SK-N-SH (cell line): ENCODE measurements at regions not wholly inside any gene's neighbourhood (a gene's known extent, or its start where the extent isn't known, plus 50 kb on each side); places are given as distances from the start of the nearest gene placed in this dataset.

Experiments
- CTCF ChIA-PET: fragments of 300-600, 350-600 bp; formaldehyde crosslinking; extraction: SDS; loops from one replicate; lab custom pipeline; 2021; lab: Yijun Ruan, JAX
- POLR2A ChIA-PET: fragments of 350-600 bp; sonication (Branson Sonifier 250); formaldehyde crosslinking; extraction: SDS; loops from one replicate; lab custom pipeline; 2020; ENCODE audit warnings: antibody characterized with exemption, inconsistent platforms; lab: Yijun Ruan, JAX
- DNase-seq: peaks from one replicate; pipeline ENCODE4 v3.0.0; 2012
- H2AFZ ChIP-seq: fragments of 200-600 bp; sonication (generic); 2 replicates; pipeline ENCODE4 v1.8.1; 2016; ENCODE audit warnings: antibody characterized with exemption, mild to moderate bottlenecking, low read depth
- H3F3A ChIP-seq: fragments of 200-600 bp; sonication (generic); replicated peaks from 2 replicates; pipeline ENCODE3; 2016; ENCODE audit warnings: antibody characterized with exemption, mild to moderate bottlenecking; ENCODE audit not compliant: insufficient read depth
- H3K27ac ChIP-seq, 2 experiments: fragments of 200-500 bp in 1 of 2; fragments of 200-600 bp in 1 of 2; sonication (Bioruptor generic) in 1 of 2; sonication (generic), shearing (Covaris generic) in 1 of 2; 2 replicates each; pipeline versions ENCODE4 v1.5.1 to v1.6.1; 2014 to 2016; ENCODE audit warnings: low read depth in 2 of 2, inconsistent platforms in 1 of 2, low read length in 1 of 2, mild to moderate bottlenecking in 1 of 2, mixed read lengths in 1 of 2
- H3K27me3 ChIP-seq: fragments of 200-600 bp; sonication (generic), shearing (Covaris generic); 2 replicates; pipeline ENCODE4 v1.6.1; 2016; ENCODE audit warnings: mixed run types; ENCODE audit not compliant: insufficient read depth
- H3K36me3 ChIP-seq, 2 experiments: fragments of 200-500 bp in 1 of 2; fragments of 200-600 bp in 1 of 2; sonication (Bioruptor generic) in 1 of 2; sonication (generic) in 1 of 2; replicated peaks in 1 of 2; 2 replicates each; pipeline versions ENCODE3 to v1.5.1; 2014 to 2016; ENCODE audit warnings: low read length in 1 of 2, mild to moderate bottlenecking in 1 of 2; ENCODE audit not compliant: insufficient read depth in 2 of 2, control insufficient read depth in 1 of 2
- H3K4me1 ChIP-seq, 2 experiments: fragments of 200-500 bp in 1 of 2; fragments of 200-600 bp in 1 of 2; sonication (Bioruptor generic) in 1 of 2; sonication (generic), shearing (Covaris generic) in 1 of 2; 2 replicates each; pipeline versions ENCODE4 v1.5.1 to v1.6.1; 2014 to 2016; ENCODE audit warnings: low read depth in 1 of 2, low read length in 1 of 2, mixed run types in 1 of 2; ENCODE audit not compliant: insufficient read depth in 2 of 2, control insufficient read depth in 1 of 2
- H3K4me2 ChIP-seq: fragments of 200-600 bp; sonication (generic), shearing (Covaris generic); 2 replicates; pipeline ENCODE4 v1.6.1; 2017; ENCODE audit warnings: mixed run types
- H3K4me3 ChIP-seq, 2 experiments: fragments of 200-500 bp in 1 of 2; fragments of 200-600 bp in 1 of 2; sonication (Bioruptor generic) in 1 of 2; sonication (generic), shearing (Covaris generic) in 1 of 2; 2 replicates each; pipeline versions ENCODE4 v1.5.1 to v1.8.1; 2014 to 2016; ENCODE audit warnings: low read depth in 2 of 2, inconsistent platforms in 1 of 2, low read length in 1 of 2, mild to moderate bottlenecking in 1 of 2, mixed read lengths in 1 of 2, moderate library complexity in 1 of 2
- H3K79me2 ChIP-seq: fragments of 200-600 bp; sonication (generic); 2 replicates; pipeline ENCODE4 v1.8.1; 2017; ENCODE audit warnings: mild to moderate bottlenecking; ENCODE audit not compliant: insufficient read depth
- H3K9ac ChIP-seq: fragments of 200-600 bp; sonication (generic); 2 replicates; pipeline ENCODE4 v1.6.1; 2017; ENCODE audit warnings: mixed run types
- H3K9me2 ChIP-seq: fragments of 200-600 bp; sonication (generic); 2 replicates; pipeline ENCODE4 v1.6.1; 2017; ENCODE audit warnings: mixed run types
- H3K9me3 ChIP-seq: fragments of 200-600 bp; sonication (generic); 2 replicates; pipeline ENCODE4 v1.6.1; 2017; ENCODE audit warnings: mixed run types, mild to moderate bottlenecking, moderate library complexity
- H4K20me1 ChIP-seq: fragments of 200-600 bp; sonication (generic); 2 replicates; pipeline ENCODE4 v1.6.1; 2017; ENCODE audit warnings: mild to moderate bottlenecking, mixed run types; ENCODE audit not compliant: insufficient read depth
- ELF1 ChIP-seq: IDR thresholded peaks from 2 replicates; pipeline ENCODE4 v1.4.0; 2012
- FOSL2 ChIP-seq: IDR thresholded peaks from 2 replicates; pipeline ENCODE4 v1.4.0; 2012; ENCODE audit warnings: low read depth, mild to moderate bottlenecking, moderate library complexity, borderline replicate concordance
- FOXJ3 ChIP-seq: sonication (generic); formaldehyde crosslinking; IDR thresholded peaks from 2 replicates; pipeline ENCODE4 v1.5.1; 2020; ENCODE audit warnings: mild to moderate bottlenecking, missing genetic modification reagents
- GATA2 ChIP-seq: sonication (generic); formaldehyde crosslinking; IDR thresholded peaks from 2 replicates; pipeline ENCODE4 v1.5.0; 2020; ENCODE audit warnings: mild to moderate bottlenecking, missing genetic modification reagents
- IRF3 ChIP-seq: fragments of 150-350 bp; IDR thresholded peaks from 2 replicates; pipeline ENCODE4 v1.6.1; 2016; ENCODE audit warnings: mild to moderate bottlenecking, low read depth, low read length
- MAX ChIP-seq: IDR thresholded peaks from 2 replicates; pipeline ENCODE4 v1.4.0; 2012; ENCODE audit warnings: low read depth
- NFIC ChIP-seq: IDR thresholded peaks from 2 replicates; pipeline ENCODE4 v1.4.0; 2012; ENCODE audit warnings: borderline replicate concordance
- PBX3 ChIP-seq: IDR thresholded peaks from 2 replicates; pipeline ENCODE4; 2012
- RAD21 ChIP-seq: IDR thresholded peaks from 2 replicates; pipeline ENCODE4 v1.6.1; 2012; ENCODE audit warnings: mild to moderate bottlenecking, low read length
- RCOR1 ChIP-seq: fragments of 150-350 bp; IDR thresholded peaks from 2 replicates; pipeline ENCODE4 v1.6.1; 2017; ENCODE audit warnings: antibody characterized with exemption, low read length
- RXRA ChIP-seq: IDR thresholded peaks from 2 replicates; pipeline ENCODE4 v1.4.0; 2012; ENCODE audit warnings: low read depth, mild to moderate bottlenecking, borderline replicate concordance
- SIN3A ChIP-seq: IDR thresholded peaks from 2 replicates; pipeline ENCODE4 v1.6.1; 2012; ENCODE audit warnings: low read depth, mild to moderate bottlenecking, low read length, moderate library complexity, borderline replicate concordance
- TCF12 ChIP-seq: IDR thresholded peaks from 2 replicates; pipeline ENCODE4 v1.4.0; 2012
- USF1 ChIP-seq: IDR thresholded peaks from 2 replicates; pipeline ENCODE4 v1.4.0; 2012; ENCODE audit warnings: low read depth, borderline replicate concordance
- USF2 ChIP-seq: fragments of 150-350 bp; IDR thresholded peaks from 2 replicates; pipeline ENCODE4 v1.6.1; 2017; ENCODE audit warnings: antibody characterized with exemption, low read length, low read depth, borderline replicate concordance
- ZBTB33 ChIP-seq: IDR thresholded peaks from 2 replicates; pipeline ENCODE4 v1.4.0; 2012; ENCODE audit warnings: low read depth, borderline replicate concordance
- WGBS: methylation state at CpG from one replicate; pipeline ENCODE4 v1.1.6; 2017; ENCODE audit warnings: low lambda C conversion rate; 5-methylcytosine and 5-hydroxymethylcytosine counted together

- TF ChIP-seq ZBTB33 (peak; percentile 66), GATA2 (CRISPR knock-in tag) (no peak), RCOR1 (no peak), RXRA (peak; percentile 90), FOSL2 (peak; percentile 94), NFIC (peak; percentile 99), PBX3 (peak; percentile 98), MAX (peak; percentile 72)
Measured at GRCh38 chr2:157173740-157174184, 83.7 kb upstream of the GALNT5 start (continued).

GRCh38 chr2:157174321-157174720 lies 83.2 kb upstream of the GALNT5 start:
- Histone ChIP-seq H3K36me3 (no peaks in the 10 kb centered on the region), H3K9ac (peak overlapping the region; percentile 54), H3K4me2 (peak overlapping the region; percentile 35; the same call in 1 of the 2 replicates), H3K9me3 (no peaks in the 10 kb centered on the region), H4K20me1 (no peaks in the 10 kb centered on the region), H3K9me2 (no peaks in the 10 kb centered on the region), H3K27me3 (no peaks in the 10 kb centered on the region), H2AFZ (peak overlapping the region; percentile 25), H3K27ac (peak overlapping the region; percentile 79 to 98; a peak in 3 of 4 replicates), H3K4me3 (no peak overlapping the region), H3K79me2 (no peaks in the 10 kb centered on the region), H3F3A (peaks cover 30% of the 10 kb centered on the region), H3K4me1 (peaks cover 0 to 17% of the 10 kb centered on the region in 2 experiments; a peak in 3 of 4 replicates)
- no peak for DNase-seq
- CTCF ChIA-PET = no interaction called here
- TF ChIP-seq RAD21 (no peak), TCF12 (peak; percentile 51)
- POLR2A ChIA-PET = no interaction called here
- 41% methylated on average over 2 of the region's 2 CpGs for WGBS

- Histone ChIP-seq H3K79me2 (no peaks in the 10 kb centered on the region), H3F3A (peaks cover 26% of the 10 kb centered on the region), H4K20me1 (no peaks in the 10 kb centered on the region), H3K4me2 (no peak overlapping the region), H3K9ac (no peak overlapping the region), H3K9me3 (no peaks in the 10 kb centered on the region), H3K27me3 (no peaks in the 10 kb centered on the region), H3K4me3 (no peak overlapping the region), H3K4me1 (peaks cover 0 to 17% of the 10 kb centered on the region in 2 experiments; a peak in 3 of 4 replicates), H3K36me3 (no peaks in the 10 kb centered on the region), H3K9me2 (no peaks in the 10 kb centered on the region), H2AFZ (no peak overlapping the region), H3K27ac (no peak overlapping the region)
- ChIA-PET CTCF (interaction anchor here (1.1 kb wide), 1 partner anchor 17 kb away, joined by 5 read pairs; no protein-coding TSS in a partner anchor), POLR2A (no interaction called here)
- no peak for DNase-seq
- 23% methylated on average over 3 of the region's 3 CpGs for WGBS
- TF ChIP-seq USF2 (no peak), ZBTB33 (no peak), IRF3 (no peak), FOXJ3 (CRISPR knock-in tag) (no peak), USF1 (no peak), SIN3A (no peak), TCF12 (no peak), ELF1 (no peak), PBX3 (no peak), RAD21 (no peak)
Measured at GRCh38 chr2:157176602-157177001, 80.9 kb upstream of the GALNT5 start.
